ENCODE measurements at regions not wholly inside any gene's neighbourhood (a gene's known extent, or its start where the extent isn't known, plus 50 kb on each side); places are given as distances from the start of the nearest gene placed in this dataset.

GRCh38 chr21:18601146-18601545 is 197.6 kb upstream of the TMPRSS15 start:
- TF ChIP-seq EZH2 (IDR thresholded peaks at IDR 0.05; ENCODE audit: borderline replicate concordance, low read depth, low read length, severe bottlenecking) (no peak), CTCF (IDR thresholded peaks at IDR 0.05; ENCODE audit: borderline replicate concordance, extremely low read depth, low read length, poor library complexity, severe bottlenecking) (no peak)
- Histone ChIP-seq H3K79me2 (ENCODE audit: insufficient read depth, low read length) (no peaks in the 10 kb centered on the region), H4K20me1 (ENCODE audit: insufficient read depth, low read length) (no peaks in the 10 kb centered on the region), H3K27ac (ENCODE audit: low read length) (no peak overlapping the region), H3K36me3 (ENCODE audit: insufficient read depth, low read length) (no peaks in the 10 kb centered on the region), H3K9ac (ENCODE audit: low read depth, low read length) (no peak overlapping the region), H3K9me3 (ENCODE audit: insufficient read depth, low read length, severe bottlenecking) (no peaks in the 10 kb centered on the region), H3K4me3 (ENCODE audit: low read depth in 1 of 2, low read length in 2 of 2) (no peak overlapping the region), H2AFZ (ENCODE audit: low read depth, low read length) (no peak overlapping the region), H3K27me3 (ENCODE audit: insufficient read depth, low read length, poor library complexity) (no peaks in the 10 kb centered on the region), H3K4me1 (ENCODE audit: insufficient read depth, low read length) (no peaks in the 10 kb centered on the region), H3K4me2 (ENCODE audit: insufficient read depth, low read length) (no peak overlapping the region)
- no peak for DNase-seq
- ATAC-seq (ENCODE audit: insufficient read depth, low read depth): no peak

GRCh38 chr21:18602711-18603110 is 199.1 kb upstream of the TMPRSS15 start:
- no peaks in the 10 kb centered on the region for H3K4me1 ChIP-seq (ENCODE audit: insufficient read depth, low read length)
- TF ChIP-seq CTCF (IDR thresholded peaks at IDR 0.05; ENCODE audit: borderline replicate concordance, extremely low read depth, low read length, poor library complexity, severe bottlenecking) (no peak), EZH2 (IDR thresholded peaks at IDR 0.05; ENCODE audit: borderline replicate concordance, low read depth, low read length, severe bottlenecking) (no peak)
- no peak overlapping the region for H3K4me2 ChIP-seq (ENCODE audit: insufficient read depth, low read length)
- DNase-seq (no peak), ATAC-seq (ENCODE audit: insufficient read depth, low read depth) (no peak)
- H4K20me1 ChIP-seq (ENCODE audit: insufficient read depth, low read length): no peaks in the 10 kb centered on the region
- H3K79me2 ChIP-seq (ENCODE audit: insufficient read depth, low read length): no peaks in the 10 kb centered on the region
- H3K9me3 ChIP-seq (ENCODE audit: insufficient read depth, low read length, severe bottlenecking): no peaks in the 10 kb centered on the region
- H3K4me3 ChIP-seq (ENCODE audit: low read depth in 1 of 2, low read length in 2 of 2): no peak overlapping the region
- H3K36me3 ChIP-seq (ENCODE audit: insufficient read depth, low read length): no peaks in the 10 kb centered on the region
- no peaks in the 10 kb centered on the region for H3K27me3 ChIP-seq (ENCODE audit: insufficient read depth, low read length, poor library complexity)
- H2AFZ ChIP-seq (ENCODE audit: low read depth, low read length): no peak overlapping the region
- no peak overlapping the region for H3K27ac ChIP-seq (ENCODE audit: low read length)
- no peak overlapping the region for H3K9ac ChIP-seq (ENCODE audit: low read depth, low read length)

- no peaks in the 10 kb centered on the region for H4K20me1 ChIP-seq (ENCODE audit: insufficient read depth, low read length)
- no peak overlapping the region for H3K4me2 ChIP-seq (ENCODE audit: insufficient read depth, low read length)
- ATAC-seq (ENCODE audit: insufficient read depth, low read depth) (no peak), DNase-seq (no peak)
- H3K79me2 ChIP-seq (ENCODE audit: insufficient read depth, low read length): no peaks in the 10 kb centered on the region
- no peaks in the 10 kb centered on the region for H3K36me3 ChIP-seq (ENCODE audit: insufficient read depth, low read length)
- H3K4me1 ChIP-seq (ENCODE audit: insufficient read depth, low read length): no peaks in the 10 kb centered on the region
- no peak overlapping the region for H2AFZ ChIP-seq (ENCODE audit: low read depth, low read length)
- no peaks in the 10 kb centered on the region for H3K27me3 ChIP-seq (ENCODE audit: insufficient read depth, low read length, poor library complexity)
- H3K9ac ChIP-seq (ENCODE audit: low read depth, low read length): no peak overlapping the region
- no peaks in the 10 kb centered on the region for H3K9me3 ChIP-seq (ENCODE audit: insufficient read depth, low read length, severe bottlenecking)
- H3K27ac ChIP-seq (ENCODE audit: low read length): no peak overlapping the region
- TF ChIP-seq EZH2 (IDR thresholded peaks at IDR 0.05; ENCODE audit: borderline replicate concordance, low read depth, low read length, severe bottlenecking) (no peak), CTCF (IDR thresholded peaks at IDR 0.05; ENCODE audit: borderline replicate concordance, extremely low read depth, low read length, poor library complexity, severe bottlenecking) (no peak)
- no peak overlapping the region for H3K4me3 ChIP-seq (ENCODE audit: low read depth in 1 of 2, low read length in 2 of 2)
Observed at GRCh38 chr21:18603261-18603660, 199.7 kb upstream of the TMPRSS15 start.

- Histone ChIP-seq H2AFZ (ENCODE audit: low read depth, low read length) (no peak overlapping the region), H3K4me1 (ENCODE audit: insufficient read depth, low read length) (no peaks in the 10 kb centered on the region), H3K79me2 (ENCODE audit: insufficient read depth, low read length) (no peaks in the 10 kb centered on the region), H3K27me3 (ENCODE audit: insufficient read depth, low read length, poor library complexity) (no peaks in the 10 kb centered on the region), H3K4me3 (ENCODE audit: low read depth in 1 of 2, low read length in 2 of 2) (no peak overlapping the region), H3K9ac (ENCODE audit: low read depth, low read length) (no peak overlapping the region), H3K36me3 (ENCODE audit: insufficient read depth, low read length) (no peaks in the 10 kb centered on the region), H3K9me3 (ENCODE audit: insufficient read depth, low read length, severe bottlenecking) (no peaks in the 10 kb centered on the region), H4K20me1 (ENCODE audit: insufficient read depth, low read length) (no peaks in the 10 kb centered on the region), H3K27ac (ENCODE audit: low read length) (no peak overlapping the region), H3K4me2 (ENCODE audit: insufficient read depth, low read length) (no peak overlapping the region)
- ATAC-seq (ENCODE audit: insufficient read depth, low read depth) (no peak), DNase-seq (no peak)
- no peak for TF ChIP-seq EZH2 (IDR thresholded peaks at IDR 0.05; ENCODE audit: borderline replicate concordance, low read depth, low read length, severe bottlenecking)
- TF ChIP-seq CTCF (IDR thresholded peaks at IDR 0.05; ENCODE audit: borderline replicate concordance, extremely low read depth, low read length, poor library complexity, severe bottlenecking): no peak
Observed at GRCh38 chr21:18603980-18604379, 200.4 kb upstream of the TMPRSS15 start.

Data from DND-41 (cell line).